ENCODE measurements at regions not wholly inside any gene's neighbourhood (a gene's known extent, or its start where the extent isn't known, plus 50 kb on each side); places are given as distances from the start of the nearest gene placed in this dataset.
A peak's percentile ranks its signal among the peaks of the same experiment; 100 is the strongest.

- H3K9me3 Mint-ChIP-seq = no peaks in the 10 kb centered on the region
- ATAC-seq (ENCODE audit: low read depth) = no peak
- intact Hi-C loops (cut with micrococcal nuclease) = loop anchor here (5.0 kb wide), 1 partner anchor 45 kb away; no protein-coding TSS in a partner anchor
- H3K4me3 Mint-ChIP-seq = no peak overlapping the region
- no peaks in the 10 kb centered on the region for H3K36me3 Mint-ChIP-seq (ENCODE audit: low read depth)
- ChIA-PET CTCF (no interaction called here), POLR2A (interaction anchor here (0.7 kb wide), 1 partner anchor 22 kb away, joined by 3 read pairs; no protein-coding TSS in a partner anchor)
- no peak for TF ChIP-seq CTCF (IDR thresholded peaks at IDR 0.05)
- DNase-seq = no peak
- H3K4me1 Mint-ChIP-seq = no peaks in the 10 kb centered on the region
- H3K27ac Mint-ChIP-seq = no peak overlapping the region
- H3K27me3 Mint-ChIP-seq = no peaks in the 10 kb centered on the region
Observed at GRCh38 chr2:57957238-57957637, 89.4 kb upstream of the VRK2 start.

DNA sequence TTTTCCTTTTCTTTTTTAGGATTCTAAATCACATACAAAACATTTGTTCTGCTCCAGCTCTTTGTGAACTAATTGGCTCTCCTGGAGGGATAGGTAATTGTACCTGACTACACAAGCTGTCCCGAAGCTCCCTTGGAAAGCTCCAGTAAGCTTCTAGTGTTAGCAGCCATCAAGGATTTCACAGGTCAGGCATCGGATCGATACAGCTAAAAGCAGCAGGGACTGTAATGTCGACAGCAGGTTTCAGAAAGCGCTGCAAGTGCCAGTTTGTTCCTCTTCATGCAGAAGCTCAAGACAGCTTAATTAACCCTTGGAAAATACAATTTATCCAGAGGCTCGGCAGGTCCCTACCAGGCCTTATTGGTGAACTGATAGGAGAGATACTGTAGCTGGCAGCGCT lies 87.2 kb upstream of the VRK2 start:
- H3K4me1 Mint-ChIP-seq = peaks cover 8% of the 10 kb centered on the region
- ChIA-PET CTCF (no interaction called here), POLR2A (interaction anchor here (1.3 kb wide), 1 partner anchor 87 kb away, joined by 4 read pairs; the partner anchor contains the start of gene VRK2)
- DNase-seq (no peak), ATAC-seq (ENCODE audit: low read depth) (no peak)
- no peak overlapping the region for H3K27ac Mint-ChIP-seq
- H3K27me3 Mint-ChIP-seq = no peaks in the 10 kb centered on the region
- no peak for TF ChIP-seq CTCF (IDR thresholded peaks at IDR 0.05)
- no peak overlapping the region for H3K4me3 Mint-ChIP-seq
- H3K9me3 Mint-ChIP-seq = no peaks in the 10 kb centered on the region
- intact Hi-C loops (cut with micrococcal nuclease) = loop anchor here (5.0 kb wide), 1 partner anchor 47 kb away; no protein-coding TSS in a partner anchor
- H3K36me3 Mint-ChIP-seq (ENCODE audit: low read depth) = no peaks in the 10 kb centered on the region

DNA sequence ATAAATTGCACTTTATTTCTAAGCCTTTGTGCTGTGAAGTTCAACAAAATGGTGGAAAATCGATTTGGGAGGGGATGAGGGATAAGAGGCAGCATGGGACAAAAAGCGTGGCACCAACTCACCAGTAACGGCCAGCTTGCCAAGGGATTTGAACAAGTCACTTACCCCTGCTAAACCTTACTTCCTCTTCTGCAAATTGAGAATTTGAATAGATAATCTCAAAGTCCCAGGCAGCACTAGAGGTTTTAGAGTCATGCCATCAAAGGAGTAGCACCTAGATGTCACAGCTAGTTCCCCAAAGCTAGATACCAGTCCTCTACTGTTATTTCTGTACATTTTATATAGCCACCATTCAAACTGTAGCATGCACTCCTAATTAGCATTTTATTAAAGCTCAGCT lies 83.7 kb upstream of the VRK2 start:
- ChIA-PET CTCF (no interaction called here), POLR2A (interaction anchor here (0.8 kb wide), 1 partner anchor 83 kb away, joined by 3 read pairs; the partner anchor contains the start of gene VRK2)
- peaks cover 8% of the 10 kb centered on the region for H3K4me1 Mint-ChIP-seq
- H3K36me3 Mint-ChIP-seq (ENCODE audit: low read depth) = no peaks in the 10 kb centered on the region
- no peak overlapping the region for H3K27ac Mint-ChIP-seq
- TF ChIP-seq CTCF (IDR thresholded peaks at IDR 0.05) = no peak
- peak; percentile 42 for ATAC-seq (ENCODE audit: low read depth)
- H3K27me3 Mint-ChIP-seq = no peaks in the 10 kb centered on the region
- DNase-seq = no peak
- no peaks in the 10 kb centered on the region for H3K9me3 Mint-ChIP-seq
- intact Hi-C loops (cut with micrococcal nuclease) = loop anchor here (2.0 to 5.0 kb wide), 2 partner anchors 39 to 84 kb away; partner anchors contain the start of gene VRK2
- H3K4me3 Mint-ChIP-seq = no peak overlapping the region

GRCh38 chr2:57965219-57965618 lies 81.4 kb upstream of the VRK2 start:
- Mint-ChIP-seq H3K27me3 (no peaks in the 10 kb centered on the region), H3K27ac (no peak overlapping the region), H3K9me3 (no peaks in the 10 kb centered on the region), H3K36me3 (ENCODE audit: low read depth) (no peaks in the 10 kb centered on the region), H3K4me1 (peaks cover 8% of the 10 kb centered on the region), H3K4me3 (no peak overlapping the region)
- ChIA-PET POLR2A (interaction anchor here (0.8 kb wide), 1 partner anchor 81 kb away, joined by 3 read pairs; the partner anchor contains the start of gene VRK2), CTCF (no interaction called here)
- TF ChIP-seq CTCF (IDR thresholded peaks at IDR 0.05) = no peak
- intact Hi-C loops (cut with micrococcal nuclease) = no loop called here
- DNase-seq (no peak), ATAC-seq (ENCODE audit: low read depth) (no peak)

- ATAC-seq (ENCODE audit: low read depth) (no peak), DNase-seq (no peak)
- intact Hi-C loops (cut with micrococcal nuclease) = no loop called here
- Mint-ChIP-seq H3K9me3 (no peaks in the 10 kb centered on the region), H3K27ac (no peak overlapping the region), H3K27me3 (no peaks in the 10 kb centered on the region), H3K4me3 (no peak overlapping the region), H3K36me3 (ENCODE audit: low read depth) (no peaks in the 10 kb centered on the region), H3K4me1 (peaks cover 8% of the 10 kb centered on the region)
- ChIA-PET POLR2A (interaction anchor here (0.8 kb wide), 1 partner anchor 81 kb away, joined by 3 read pairs; the partner anchor contains the start of gene VRK2), CTCF (no interaction called here)
- TF ChIP-seq CTCF (IDR thresholded peaks at IDR 0.05) = no peak
Observed at GRCh38 chr2:57965961-57966360, 80.6 kb upstream of the VRK2 start.

Measured in activated B cell treated with CpG ODN at 0.5 μM for 24 hours (primary cell).